ENCODE measurements at regions not wholly inside any gene's neighbourhood (a gene's known extent, or its start where the extent isn't known, plus 50 kb on each side); places are given as distances from the start of the nearest gene placed in this dataset.

GRCh38 chr11:115676768-115677167 is 172.6 kb upstream of the CADM1 start:
- no peak overlapping the region for H3K27ac ChIP-seq (ENCODE audit: low read depth in 2 of 2, low read length in 1 of 2)
- H3K9me3 ChIP-seq (ENCODE audit: control insufficient read depth in 2 of 2, insufficient read depth in 1 of 2, low read depth in 1 of 2, low read length in 1 of 2), result no peaks in the 10 kb centered on the region
- H3K27me3 ChIP-seq (ENCODE audit: control insufficient read depth in 1 of 2, insufficient read depth in 2 of 2, low read length in 2 of 2), result no peaks in the 10 kb centered on the region
- H3K4me3 ChIP-seq (ENCODE audit: low read depth in 1 of 2, low read length in 2 of 2), result no peak overlapping the region
- peaks cover 0 to 2% of the 10 kb centered on the region in 2 donors for H3K4me1 ChIP-seq (ENCODE audit: control insufficient read depth in 2 of 2, insufficient read depth in 2 of 2, low read length in 1 of 2)
- WGBS, 2 donors, result 90% methylated on average over 4 of the region's 4 CpGs
- H3K36me3 ChIP-seq (ENCODE audit: control insufficient read depth in 2 of 2, insufficient read depth in 2 of 2, low read length in 1 of 2), result no peaks in the 10 kb centered on the region

- 83 to 92% methylated on average over 4 of the region's 4 CpGs for WGBS, 2 donors
- no peak overlapping the region for H3K4me3 ChIP-seq (ENCODE audit: low read depth in 1 of 2, low read length in 2 of 2)
- no peaks in the 10 kb centered on the region for H3K36me3 ChIP-seq (ENCODE audit: control insufficient read depth in 2 of 2, insufficient read depth in 2 of 2, low read length in 1 of 2)
- H3K9me3 ChIP-seq (ENCODE audit: control insufficient read depth in 2 of 2, insufficient read depth in 1 of 2, low read depth in 1 of 2, low read length in 1 of 2), result no peaks in the 10 kb centered on the region
- peaks cover 0 to 2% of the 10 kb centered on the region in 2 donors for H3K4me1 ChIP-seq (ENCODE audit: control insufficient read depth in 2 of 2, insufficient read depth in 2 of 2, low read length in 1 of 2)
- no peak overlapping the region for H3K27ac ChIP-seq (ENCODE audit: low read depth in 2 of 2, low read length in 1 of 2)
- H3K27me3 ChIP-seq (ENCODE audit: control insufficient read depth in 1 of 2, insufficient read depth in 2 of 2, low read length in 2 of 2), result no peaks in the 10 kb centered on the region
Observed at GRCh38 chr11:115676206-115676605, 172.0 kb upstream of the CADM1 start.

GRCh38 chr11:115674937-115675544 is 170.8 kb upstream of the CADM1 start:
- no peaks in the 10 kb centered on the region for H3K27me3 ChIP-seq (ENCODE audit: control insufficient read depth in 1 of 2, insufficient read depth in 2 of 2, low read length in 2 of 2)
- H3K36me3 ChIP-seq (ENCODE audit: control insufficient read depth in 2 of 2, insufficient read depth in 2 of 2, low read length in 1 of 2), result no peaks in the 10 kb centered on the region
- H3K4me3 ChIP-seq (ENCODE audit: low read depth in 1 of 2, low read length in 2 of 2), result no peak overlapping the region
- peaks cover 0 to 4% of the 10 kb centered on the region in 2 donors for H3K4me1 ChIP-seq (ENCODE audit: control insufficient read depth in 2 of 2, insufficient read depth in 2 of 2, low read length in 1 of 2)
- no peaks in the 10 kb centered on the region for H3K9me3 ChIP-seq (ENCODE audit: control insufficient read depth in 2 of 2, insufficient read depth in 1 of 2, low read depth in 1 of 2, low read length in 1 of 2)
- WGBS, 2 donors, result 93 to 96% methylated on average over 14 of the region's 14 CpGs
- no peak overlapping the region for H3K27ac ChIP-seq (ENCODE audit: low read depth in 2 of 2, low read length in 1 of 2)

GRCh38 chr11:115674176-115674936 is 170.1 kb upstream of the CADM1 start:
- no peaks in the 10 kb centered on the region for H3K36me3 ChIP-seq (ENCODE audit: control insufficient read depth in 2 of 2, insufficient read depth in 2 of 2, low read length in 1 of 2)
- no peaks in the 10 kb centered on the region for H3K9me3 ChIP-seq (ENCODE audit: control insufficient read depth in 2 of 2, insufficient read depth in 1 of 2, low read depth in 1 of 2, low read length in 1 of 2)
- H3K27me3 ChIP-seq (ENCODE audit: control insufficient read depth in 1 of 2, insufficient read depth in 2 of 2, low read length in 2 of 2), result no peaks in the 10 kb centered on the region
- WGBS, 2 donors, result 83 to 84% methylated on average over 16 of the region's 16 CpGs
- no peak overlapping the region for H3K27ac ChIP-seq (ENCODE audit: low read depth in 2 of 2, low read length in 1 of 2)
- H3K4me1 ChIP-seq (ENCODE audit: control insufficient read depth in 2 of 2, insufficient read depth in 2 of 2, low read length in 1 of 2), result peaks cover 0 to 4% of the 10 kb centered on the region in 2 donors
- H3K4me3 ChIP-seq (ENCODE audit: low read depth in 1 of 2, low read length in 2 of 2), result no peak overlapping the region

GRCh38 chr11:115673720-115674119 is 169.5 kb upstream of the CADM1 start:
- Histone ChIP-seq H3K4me1 (ENCODE audit: control insufficient read depth in 2 of 2, insufficient read depth in 2 of 2, low read length in 1 of 2) (peaks cover 0 to 4% of the 10 kb centered on the region in 2 donors), H3K27me3 (ENCODE audit: control insufficient read depth in 1 of 2, insufficient read depth in 2 of 2, low read length in 2 of 2) (no peaks in the 10 kb centered on the region), H3K4me3 (ENCODE audit: low read depth in 1 of 2, low read length in 2 of 2) (no peak overlapping the region), H3K27ac (ENCODE audit: low read depth in 2 of 2, low read length in 1 of 2) (no peak overlapping the region), H3K36me3 (ENCODE audit: control insufficient read depth in 2 of 2, insufficient read depth in 2 of 2, low read length in 1 of 2) (no peaks in the 10 kb centered on the region), H3K9me3 (ENCODE audit: control insufficient read depth in 2 of 2, insufficient read depth in 1 of 2, low read depth in 1 of 2, low read length in 1 of 2) (no peaks in the 10 kb centered on the region)
- WGBS, 2 donors, result 92 to 94% methylated on average over 3 of the region's 3 CpGs

- Histone ChIP-seq H3K27ac (ENCODE audit: low read depth in 2 of 2, low read length in 1 of 2) (no peak overlapping the region), H3K4me1 (ENCODE audit: control insufficient read depth in 2 of 2, insufficient read depth in 2 of 2, low read length in 1 of 2) (peaks cover 0 to 4% of the 10 kb centered on the region in 2 donors), H3K9me3 (ENCODE audit: control insufficient read depth in 2 of 2, insufficient read depth in 1 of 2, low read depth in 1 of 2, low read length in 1 of 2) (no peaks in the 10 kb centered on the region), H3K4me3 (ENCODE audit: low read depth in 1 of 2, low read length in 2 of 2) (no peak overlapping the region), H3K36me3 (ENCODE audit: control insufficient read depth in 2 of 2, insufficient read depth in 2 of 2, low read length in 1 of 2) (no peaks in the 10 kb centered on the region), H3K27me3 (ENCODE audit: control insufficient read depth in 1 of 2, insufficient read depth in 2 of 2, low read length in 2 of 2) (no peaks in the 10 kb centered on the region)
- WGBS, 2 donors, result 38 to 51% methylated on average over 4 of the region's 4 CpGs
Observed at GRCh38 chr11:115672999-115673411, 168.8 kb upstream of the CADM1 start.

GRCh38 chr11:115672412-115672811 is 168.2 kb upstream of the CADM1 start:
- Histone ChIP-seq H3K4me3 (ENCODE audit: low read depth in 1 of 2, low read length in 2 of 2) (no peak overlapping the region), H3K9me3 (ENCODE audit: control insufficient read depth in 2 of 2, insufficient read depth in 1 of 2, low read depth in 1 of 2, low read length in 1 of 2) (no peaks in the 10 kb centered on the region), H3K4me1 (ENCODE audit: control insufficient read depth in 2 of 2, insufficient read depth in 2 of 2, low read length in 1 of 2) (peaks cover 0 to 4% of the 10 kb centered on the region in 2 donors), H3K36me3 (ENCODE audit: control insufficient read depth in 2 of 2, insufficient read depth in 2 of 2, low read length in 1 of 2) (no peaks in the 10 kb centered on the region), H3K27me3 (ENCODE audit: control insufficient read depth in 1 of 2, insufficient read depth in 2 of 2, low read length in 2 of 2) (no peaks in the 10 kb centered on the region), H3K27ac (ENCODE audit: low read depth in 2 of 2, low read length in 1 of 2) (no peak overlapping the region)
- WGBS, 2 donors, result 88 to 94% methylated on average over 7 of the region's 7 CpGs

GRCh38 chr11:115670538-115671205 is 166.5 kb upstream of the CADM1 start:
- Histone ChIP-seq H3K27me3 (ENCODE audit: control insufficient read depth in 1 of 2, insufficient read depth in 2 of 2, low read length in 2 of 2) (no peaks in the 10 kb centered on the region), H3K4me3 (ENCODE audit: low read depth in 1 of 2, low read length in 2 of 2) (no peak overlapping the region), H3K27ac (ENCODE audit: low read depth in 2 of 2, low read length in 1 of 2) (no peak overlapping the region), H3K36me3 (ENCODE audit: control insufficient read depth in 2 of 2, insufficient read depth in 2 of 2, low read length in 1 of 2) (no peaks in the 10 kb centered on the region), H3K4me1 (ENCODE audit: control insufficient read depth in 2 of 2, insufficient read depth in 2 of 2, low read length in 1 of 2) (peaks cover 0 to 4% of the 10 kb centered on the region in 2 donors), H3K9me3 (ENCODE audit: control insufficient read depth in 2 of 2, insufficient read depth in 1 of 2, low read depth in 1 of 2, low read length in 1 of 2) (no peaks in the 10 kb centered on the region)
- 53 to 71% methylated on average over 10 of the region's 10 CpGs for WGBS, 2 donors

GRCh38 chr11:115665958-115666357 is 161.7 kb upstream of the CADM1 start:
- Histone ChIP-seq H3K27me3 (ENCODE audit: control insufficient read depth in 1 of 2, insufficient read depth in 2 of 2, low read length in 2 of 2) (no peaks in the 10 kb centered on the region), H3K4me1 (ENCODE audit: control insufficient read depth in 2 of 2, insufficient read depth in 2 of 2, low read length in 1 of 2) (peaks cover 0 to 2% of the 10 kb centered on the region in 2 donors), H3K36me3 (ENCODE audit: control insufficient read depth in 2 of 2, insufficient read depth in 2 of 2, low read length in 1 of 2) (no peaks in the 10 kb centered on the region), H3K9me3 (ENCODE audit: control insufficient read depth in 2 of 2, insufficient read depth in 1 of 2, low read depth in 1 of 2, low read length in 1 of 2) (no peaks in the 10 kb centered on the region), H3K4me3 (ENCODE audit: low read depth in 1 of 2, low read length in 2 of 2) (no peak overlapping the region), H3K27ac (ENCODE audit: low read depth in 2 of 2, low read length in 1 of 2) (no peak overlapping the region)
- 91 to 96% methylated on average over 1 of the region's 1 CpG for WGBS, 2 donors
